Skeletal muscle tissue (tissue), 3 donors: ENCODE measurements at regions not wholly inside any gene's neighbourhood (a gene's known extent, or its start where the extent isn't known, plus 50 kb on each side); places are given as distances from the start of the nearest gene placed in this dataset.

Source experiments
- H3K27ac ChIP-seq: one replicate; pipeline ENCODE4 v1.7.0; 2013; ENCODE audit warnings: mild to moderate bottlenecking, low read depth, low read length, inconsistent platforms
- H3K27me3 ChIP-seq, 3 donors: one replicate each; pipeline ENCODE4 v1.7.0; 2013; ENCODE audit warnings: low read length in 3 of 3; ENCODE audit not compliant: control insufficient read depth in 3 of 3, insufficient read depth in 3 of 3
- H3K36me3 ChIP-seq, 3 donors: one replicate each; pipeline ENCODE4 v1.7.0; 2013; ENCODE audit warnings: low read length in 3 of 3; ENCODE audit not compliant: control insufficient read depth in 3 of 3, insufficient read depth in 3 of 3
- H3K4me1 ChIP-seq, 3 donors: one replicate each; pipeline ENCODE4 v1.7.0; 2013; ENCODE audit warnings: low read length in 3 of 3, mild to moderate bottlenecking in 3 of 3; ENCODE audit not compliant: control insufficient read depth in 3 of 3, insufficient read depth in 3 of 3
- H3K4me3 ChIP-seq, 3 donors: one replicate each; pipeline ENCODE4 v1.7.0; 2013; ENCODE audit warnings: low read length in 3 of 3
- H3K9ac ChIP-seq, 3 donors: one replicate each; pipeline ENCODE4 v1.7.0; 2013; ENCODE audit warnings: low read length in 3 of 3, mild to moderate bottlenecking in 3 of 3, moderate library complexity in 2 of 3, low read depth in 1 of 3
- H3K9me3 ChIP-seq, 3 donors: one replicate each; pipeline ENCODE4 v1.7.0; 2013; ENCODE audit warnings: low read length in 3 of 3; ENCODE audit not compliant: control insufficient read depth in 3 of 3
- donor health status: Osteomylitis.

DNA sequence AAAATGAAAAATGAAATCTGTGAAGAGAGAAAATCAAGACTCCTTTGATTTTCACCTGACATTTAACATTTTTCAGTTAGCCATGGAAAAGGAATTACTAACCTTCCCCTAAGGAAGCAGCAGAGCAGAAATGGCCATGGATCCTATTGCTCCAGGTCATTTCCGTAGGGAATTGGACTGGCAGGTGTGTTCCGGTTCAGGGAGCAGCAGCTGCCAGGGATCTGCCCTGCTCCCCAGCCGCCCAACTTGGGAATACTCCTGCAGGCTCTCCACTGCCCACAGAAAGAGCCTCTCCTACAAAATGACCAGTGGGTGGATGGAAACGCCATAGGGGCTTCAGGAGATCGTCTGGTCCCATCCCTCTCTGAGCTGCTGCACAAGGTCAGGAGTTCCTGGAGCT is 86.0 kb upstream of the MAPK4 start:
- Histone ChIP-seq H3K4me1 (peaks cover 19 to 22% (median 19%) of the 10 kb centered on the region in 3 donors), H3K9me3 (no peaks in the 10 kb centered on the region), H3K27ac (no peak overlapping the region), H3K9ac (no peak overlapping the region), H3K27me3 (no peaks in the 10 kb centered on the region), H3K4me3 (no peak overlapping the region), H3K36me3 (no peaks in the 10 kb centered on the region)

DNA sequence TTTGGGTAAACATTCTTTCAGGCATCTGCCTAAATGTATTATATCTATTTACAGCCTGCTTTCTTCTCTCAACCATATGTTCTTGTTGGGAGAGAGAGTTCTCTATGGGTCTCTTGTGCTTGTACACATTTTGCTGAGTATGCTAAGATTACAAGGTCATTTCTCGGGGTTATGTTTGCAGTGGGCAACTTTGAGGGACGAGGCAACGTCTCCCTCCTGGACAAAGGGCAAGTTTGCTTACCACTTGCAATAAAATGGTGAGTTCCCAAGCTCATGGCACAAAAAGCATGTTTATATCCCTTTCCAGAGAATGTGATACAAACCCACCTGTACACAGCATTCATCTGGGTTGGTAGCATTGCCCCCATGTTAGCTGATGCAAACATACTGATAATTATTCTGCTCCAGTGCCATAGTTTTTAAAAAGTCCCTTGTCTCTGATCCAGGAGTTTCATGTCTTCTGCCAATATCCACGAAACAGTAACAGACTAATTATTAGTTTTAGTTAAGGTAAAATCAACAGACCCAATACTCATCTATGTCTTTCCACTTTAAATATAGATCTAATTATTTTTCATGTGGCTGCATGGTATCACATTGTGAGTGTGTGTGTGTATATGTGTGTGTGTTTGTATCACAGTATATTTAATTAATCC is 84.2 kb upstream of the MAPK4 start:
- no peaks in the 10 kb centered on the region for H3K9me3 ChIP-seq
- H3K27ac ChIP-seq, result no peak overlapping the region
- no peak overlapping the region for H3K9ac ChIP-seq
- no peaks in the 10 kb centered on the region for H3K36me3 ChIP-seq
- no peak overlapping the region for H3K4me3 ChIP-seq
- H3K27me3 ChIP-seq, result no peaks in the 10 kb centered on the region
- peaks cover 8 to 9% (median 9%) of the 10 kb centered on the region in 3 donors for H3K4me1 ChIP-seq

DNA sequence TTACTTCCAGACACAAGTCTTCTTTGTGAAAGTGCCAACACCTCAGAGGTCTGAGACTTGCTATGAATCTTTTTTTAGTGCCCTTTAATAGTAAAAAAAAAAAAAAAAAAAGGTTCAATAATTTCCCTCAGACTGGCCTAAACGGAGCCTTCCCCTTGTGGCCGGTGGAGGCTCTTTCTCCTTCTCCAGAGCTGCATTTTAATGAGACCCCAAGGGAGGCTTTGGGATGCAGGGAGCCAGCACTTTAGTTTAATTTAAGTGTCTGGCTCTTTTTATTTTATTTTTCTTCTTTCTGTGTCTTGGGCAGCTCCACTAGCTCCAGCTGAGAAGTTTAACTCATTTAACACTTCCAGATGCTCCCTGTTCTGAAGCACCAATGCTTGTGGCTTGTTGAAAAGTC is 67.8 kb upstream of the MAPK4 start:
- H3K9ac ChIP-seq, result no peak overlapping the region
- H3K4me3 ChIP-seq, result no peak overlapping the region
- H3K27me3 ChIP-seq, result no peaks in the 10 kb centered on the region
- no peaks in the 10 kb centered on the region for H3K4me1 ChIP-seq
- no peaks in the 10 kb centered on the region for H3K36me3 ChIP-seq
- H3K27ac ChIP-seq, result no peak overlapping the region
- H3K9me3 ChIP-seq, result no peaks in the 10 kb centered on the region

DNA sequence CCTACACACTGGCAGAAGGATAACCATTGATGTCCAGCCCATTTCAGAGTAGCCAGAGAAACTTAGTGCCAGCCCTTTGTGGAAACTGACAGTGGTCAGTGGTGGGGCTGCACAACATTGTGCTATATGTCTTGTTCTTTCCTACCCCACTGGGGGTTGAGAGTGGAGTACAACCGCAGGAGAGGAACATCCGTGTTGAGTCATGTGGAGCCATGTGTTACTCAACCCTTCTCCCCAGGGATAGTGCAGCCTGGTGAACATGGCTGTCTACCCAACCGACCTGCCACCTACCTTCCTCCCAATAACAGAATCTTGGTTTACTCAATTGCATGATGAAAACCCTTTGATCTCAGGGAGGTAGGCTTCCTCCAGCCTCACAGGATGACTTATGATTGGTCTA is 65.3 kb upstream of the MAPK4 start:
- Histone ChIP-seq H3K9ac (no peak overlapping the region), H3K4me1 (no peaks in the 10 kb centered on the region), H3K36me3 (no peaks in the 10 kb centered on the region), H3K9me3 (no peaks in the 10 kb centered on the region), H3K27me3 (no peaks in the 10 kb centered on the region), H3K27ac (no peak overlapping the region), H3K4me3 (no peak overlapping the region)

DNA sequence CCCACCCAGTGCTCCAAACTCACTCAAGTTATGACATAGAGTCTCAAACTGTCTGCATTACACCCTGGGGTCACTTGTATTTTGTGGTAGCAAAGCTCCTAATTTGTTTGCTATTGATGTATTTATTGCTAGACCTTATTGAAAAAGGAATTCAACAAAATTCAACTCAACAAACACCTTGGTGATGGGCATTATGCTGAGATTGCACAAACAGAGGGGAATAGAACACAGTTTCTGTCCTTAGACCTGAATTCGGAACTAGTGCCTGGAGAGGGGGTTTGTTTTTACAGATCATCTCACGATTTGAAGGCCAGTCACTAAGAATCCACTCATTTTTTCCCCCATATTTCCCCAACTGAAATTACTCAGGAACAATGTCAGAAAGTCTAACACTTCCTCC is 53.5 kb upstream of the MAPK4 start:
- Histone ChIP-seq H3K9ac (no peak overlapping the region), H3K4me3 (no peak overlapping the region), H3K36me3 (no peaks in the 10 kb centered on the region), H3K4me1 (no peaks in the 10 kb centered on the region), H3K27me3 (no peaks in the 10 kb centered on the region), H3K9me3 (no peaks in the 10 kb centered on the region), H3K27ac (no peak overlapping the region)

DNA sequence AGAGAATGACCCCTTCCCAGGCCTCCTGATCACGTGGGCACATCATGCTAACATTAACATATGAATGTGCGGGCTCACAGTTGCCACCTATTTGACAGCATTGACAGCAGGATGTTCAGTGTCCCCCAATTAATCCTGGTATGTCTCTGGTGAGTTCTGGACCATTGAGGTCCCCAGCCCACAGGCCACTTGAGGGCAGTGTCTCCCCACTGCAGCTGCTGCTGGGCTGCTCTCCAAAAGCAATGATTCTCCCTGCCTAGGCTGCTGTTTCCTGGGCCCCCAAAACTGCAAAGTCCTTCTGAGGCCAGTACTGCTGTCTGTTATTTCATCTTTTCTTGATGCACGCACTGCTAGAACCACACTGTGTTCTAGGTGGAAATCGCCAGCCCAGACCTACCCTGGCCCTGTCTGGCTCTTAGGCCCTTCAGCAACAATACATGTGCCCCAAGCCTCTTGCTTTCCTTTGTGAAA is 52.7 kb upstream of the MAPK4 start:
- no peaks in the 10 kb centered on the region for H3K27me3 ChIP-seq
- no peak overlapping the region for H3K4me3 ChIP-seq
- no peak overlapping the region for H3K27ac ChIP-seq
- H3K36me3 ChIP-seq, result no peaks in the 10 kb centered on the region
- H3K4me1 ChIP-seq, result no peaks in the 10 kb centered on the region
- no peaks in the 10 kb centered on the region for H3K9me3 ChIP-seq
- no peak overlapping the region for H3K9ac ChIP-seq

DNA sequence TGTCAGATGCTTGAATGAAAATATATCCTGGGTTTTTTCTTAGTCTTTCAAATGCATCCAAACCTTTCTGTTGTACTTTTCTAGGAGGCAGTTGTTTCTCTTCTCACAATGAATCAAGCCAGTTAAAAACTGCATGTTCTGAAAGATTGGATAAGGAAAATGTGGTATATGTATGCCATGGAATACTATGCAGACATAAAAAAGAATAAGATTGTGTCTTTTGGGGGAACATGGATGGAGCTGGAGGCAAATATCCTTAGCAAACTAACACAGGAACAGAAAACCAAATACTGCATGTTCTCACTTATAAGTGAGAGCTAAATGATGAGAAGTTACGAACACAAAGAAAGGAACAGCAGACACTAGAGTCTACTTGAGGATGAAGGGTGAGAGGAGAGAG is 51.7 kb upstream of the MAPK4 start:
- no peaks in the 10 kb centered on the region for H3K36me3 ChIP-seq
- H3K4me1 ChIP-seq, result no peaks in the 10 kb centered on the region
- H3K27ac ChIP-seq, result no peak overlapping the region
- H3K9ac ChIP-seq, result no peak overlapping the region
- H3K27me3 ChIP-seq, result no peaks in the 10 kb centered on the region
- no peaks in the 10 kb centered on the region for H3K9me3 ChIP-seq
- no peak overlapping the region for H3K4me3 ChIP-seq

DNA sequence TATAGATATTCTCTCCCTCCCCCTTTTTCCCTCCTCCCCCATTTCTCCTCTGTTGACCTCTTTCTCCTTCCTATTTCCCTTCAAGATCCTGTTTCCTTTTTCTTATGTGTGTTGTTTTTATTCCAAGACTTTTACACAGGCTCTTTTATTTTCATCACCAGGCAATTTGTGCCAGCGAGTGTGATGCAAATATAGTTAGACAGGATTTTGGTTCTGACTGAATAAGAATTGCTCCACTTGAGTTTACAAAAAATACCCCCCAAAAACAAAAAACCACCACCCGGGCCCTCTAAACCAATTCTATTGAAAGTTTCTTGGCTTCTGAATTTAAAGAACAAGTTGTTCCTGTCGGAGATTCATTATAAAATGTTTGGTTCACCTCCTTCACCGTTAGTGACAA is 50.9 kb upstream of the MAPK4 start:
- Histone ChIP-seq H3K9me3 (no peaks in the 10 kb centered on the region), H3K9ac (no peak overlapping the region), H3K36me3 (no peaks in the 10 kb centered on the region), H3K27ac (no peak overlapping the region), H3K4me1 (no peaks in the 10 kb centered on the region), H3K4me3 (no peak overlapping the region), H3K27me3 (no peaks in the 10 kb centered on the region)
